NCI-H748 (cell line): ENCODE measurements at regions not wholly inside any gene's neighbourhood (a gene's known extent, or its start where the extent isn't known, plus 50 kb on each side); places are given as distances from the start of the nearest gene placed in this dataset.
A peak's percentile ranks its signal among the peaks of the same experiment; 100 is the strongest.

Experiments
- DNase-seq: peaks from one replicate; lab custom pipeline; 2025; ENCODE audit not compliant: unreplicated experiment; lab: John Stamatoyannopoulos, UW

DNA sequence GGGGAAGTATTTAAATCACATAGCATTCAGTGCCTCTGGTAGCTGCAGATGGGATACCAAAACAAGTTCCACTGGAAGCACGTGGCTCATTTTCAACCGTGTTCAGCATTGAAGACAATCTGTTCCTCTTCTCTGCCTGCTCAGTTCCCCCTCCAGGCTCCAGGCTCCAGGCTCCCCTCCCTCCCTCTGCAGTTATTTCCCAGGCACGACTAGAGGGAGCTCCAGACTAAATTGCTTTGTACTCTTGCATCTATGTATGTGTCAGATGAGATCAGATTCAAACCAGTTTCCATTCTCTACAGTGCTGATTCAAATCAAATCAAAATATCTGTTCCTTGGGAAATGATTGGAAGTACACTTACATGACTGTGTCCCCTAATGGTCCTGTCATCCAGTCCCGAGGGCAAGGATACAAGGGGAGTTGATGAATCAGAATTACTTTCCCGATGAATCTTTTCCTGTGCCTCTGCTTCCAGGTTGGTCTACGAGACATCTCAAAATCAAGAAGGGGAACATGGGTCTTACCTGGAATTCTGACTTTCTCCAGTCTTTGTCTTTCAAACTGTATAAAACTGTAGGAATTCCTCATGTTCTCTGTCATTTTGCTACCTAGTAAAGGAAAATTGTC is 600.5 kb downstream of the EDEM1 start:
- peak; percentile 23 for DNase-seq

DNA sequence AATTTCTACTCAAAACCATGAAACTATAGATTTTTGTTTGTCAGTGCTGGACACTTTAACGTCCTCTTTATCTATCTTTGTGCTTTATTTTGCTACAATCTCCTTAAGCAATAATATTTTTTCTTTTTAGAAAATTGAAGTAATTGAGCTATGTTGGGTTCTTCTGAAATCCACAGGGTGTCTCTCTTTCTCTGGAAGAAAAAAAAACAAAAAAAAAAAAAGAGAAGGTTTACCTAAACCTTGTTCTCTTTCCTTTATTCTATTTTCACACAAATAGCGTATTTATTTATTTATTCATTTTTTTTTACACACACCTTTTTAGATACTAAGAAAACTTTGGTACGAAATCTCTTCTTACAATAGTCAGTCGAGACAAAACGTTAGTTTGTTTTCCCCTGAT is 601.0 kb downstream of the EDEM1 start:
- no peak for DNase-seq

DNA sequence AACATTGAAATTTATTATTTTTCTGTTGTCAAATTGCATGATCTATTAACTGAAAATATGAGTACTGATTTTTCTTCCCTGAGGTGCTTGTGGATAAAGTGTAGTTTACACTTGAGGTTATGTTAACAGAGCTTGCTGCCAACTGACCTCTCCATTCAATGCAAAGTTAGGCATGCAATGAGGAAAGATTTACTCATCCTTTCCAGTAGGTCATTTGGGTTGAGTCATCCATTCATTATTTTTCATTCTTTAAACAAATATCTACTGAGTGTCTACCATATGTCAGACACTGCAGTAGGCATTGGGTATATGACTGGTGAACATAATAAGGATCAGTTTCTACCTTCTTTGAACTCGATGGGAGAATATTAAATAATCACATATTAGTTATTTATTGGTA is 604.1 kb downstream of the EDEM1 start:
- DNase-seq, result no peak

DNA sequence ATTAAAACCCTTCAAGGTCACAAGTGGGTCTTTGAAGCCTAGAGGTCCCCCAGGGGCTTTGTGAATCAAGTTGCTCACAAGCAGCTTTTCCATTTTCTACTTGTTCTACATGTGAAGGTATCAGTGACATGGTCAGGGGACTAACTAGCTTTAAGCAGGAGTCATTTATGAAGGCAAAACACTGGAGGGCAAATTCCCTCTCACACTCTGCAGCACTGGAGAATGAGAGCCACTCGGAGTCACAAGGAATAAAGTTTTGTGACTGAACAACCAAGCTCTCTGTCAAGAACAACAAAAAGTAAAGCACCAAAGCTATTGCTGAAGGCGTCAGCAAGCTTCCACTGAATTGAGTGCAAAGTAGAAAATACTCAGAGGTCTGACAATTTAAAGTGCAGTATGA is 609.0 kb downstream of the EDEM1 start:
- no peak for DNase-seq

DNA sequence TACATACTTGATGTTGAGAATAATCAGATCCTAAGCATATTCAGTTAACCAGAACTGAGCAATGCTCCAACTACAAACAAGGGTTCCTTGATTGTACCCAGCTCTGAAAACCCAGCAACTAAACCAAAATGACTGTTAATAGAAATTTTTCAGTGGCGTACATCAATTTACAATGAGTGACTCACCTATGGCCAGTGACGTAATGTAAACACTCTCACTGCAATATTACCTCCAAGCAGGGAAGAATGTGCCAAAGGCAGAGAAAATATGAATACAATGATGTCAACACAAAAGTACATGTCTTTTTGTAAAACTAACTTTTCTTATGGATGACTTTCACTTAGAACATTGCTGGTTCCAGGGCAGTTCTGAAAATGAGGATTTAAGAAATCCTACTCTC is 611.3 kb downstream of the EDEM1 start:
- no peak for DNase-seq

DNA sequence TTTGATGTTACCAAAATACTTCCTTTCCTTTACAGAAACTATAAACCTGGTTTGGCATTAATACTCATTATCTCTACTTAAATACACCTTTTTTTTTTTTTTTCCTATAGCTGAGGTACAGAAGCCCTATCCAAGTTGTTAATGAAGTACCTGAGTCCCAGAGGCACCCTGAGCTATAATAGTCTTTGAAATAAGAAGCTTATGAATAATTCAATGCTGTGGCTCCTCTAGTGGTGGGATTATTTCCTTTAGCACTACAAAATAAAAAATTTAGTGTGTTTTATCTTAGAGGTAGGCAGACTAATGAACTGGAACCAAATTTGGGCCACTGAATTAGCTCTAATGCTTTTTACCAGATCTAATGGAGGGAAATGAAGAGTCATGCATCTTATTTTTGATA is 611.9 kb downstream of the EDEM1 start:
- no peak for DNase-seq

DNA sequence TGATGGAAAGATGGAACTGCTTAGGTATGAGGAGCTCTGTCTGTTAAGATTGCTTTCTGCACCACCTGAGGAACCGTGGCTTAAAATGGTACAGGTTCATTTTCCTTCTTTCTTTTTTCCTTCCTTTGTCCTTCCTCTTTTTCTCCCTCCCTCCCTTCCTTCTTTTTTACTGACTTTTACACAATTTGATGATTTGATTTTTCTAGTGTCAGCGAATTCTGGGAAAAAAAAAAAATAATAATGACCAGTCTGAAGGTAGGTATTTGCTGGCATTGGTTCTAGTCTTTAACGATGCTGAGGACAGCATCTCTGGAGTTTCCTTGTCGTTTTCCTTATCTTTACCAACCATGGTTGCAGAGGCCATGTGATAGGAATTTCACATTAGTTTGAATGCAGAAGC is 613.5 kb downstream of the EDEM1 start:
- no peak for DNase-seq

DNA sequence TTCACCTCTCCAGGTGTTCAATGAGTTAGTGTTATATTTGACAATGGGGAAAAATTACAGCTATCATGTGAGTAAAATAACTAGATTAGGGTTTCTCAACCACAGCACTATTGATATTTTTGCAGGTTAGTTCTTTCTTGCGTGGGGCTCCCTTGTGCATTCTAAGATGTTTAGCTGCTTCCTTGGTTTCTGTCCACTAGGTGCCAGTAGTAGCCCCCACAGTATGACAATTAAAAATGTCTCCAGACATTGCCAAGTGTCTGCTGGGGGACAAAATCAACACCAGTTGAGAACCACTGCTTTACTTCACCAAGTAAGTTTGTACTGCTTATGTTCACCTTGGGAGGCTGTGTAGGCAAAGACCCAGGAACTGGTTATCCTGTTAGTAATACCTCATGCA is 618.7 kb downstream of the EDEM1 start:
- peak; percentile 24 for DNase-seq

DNA sequence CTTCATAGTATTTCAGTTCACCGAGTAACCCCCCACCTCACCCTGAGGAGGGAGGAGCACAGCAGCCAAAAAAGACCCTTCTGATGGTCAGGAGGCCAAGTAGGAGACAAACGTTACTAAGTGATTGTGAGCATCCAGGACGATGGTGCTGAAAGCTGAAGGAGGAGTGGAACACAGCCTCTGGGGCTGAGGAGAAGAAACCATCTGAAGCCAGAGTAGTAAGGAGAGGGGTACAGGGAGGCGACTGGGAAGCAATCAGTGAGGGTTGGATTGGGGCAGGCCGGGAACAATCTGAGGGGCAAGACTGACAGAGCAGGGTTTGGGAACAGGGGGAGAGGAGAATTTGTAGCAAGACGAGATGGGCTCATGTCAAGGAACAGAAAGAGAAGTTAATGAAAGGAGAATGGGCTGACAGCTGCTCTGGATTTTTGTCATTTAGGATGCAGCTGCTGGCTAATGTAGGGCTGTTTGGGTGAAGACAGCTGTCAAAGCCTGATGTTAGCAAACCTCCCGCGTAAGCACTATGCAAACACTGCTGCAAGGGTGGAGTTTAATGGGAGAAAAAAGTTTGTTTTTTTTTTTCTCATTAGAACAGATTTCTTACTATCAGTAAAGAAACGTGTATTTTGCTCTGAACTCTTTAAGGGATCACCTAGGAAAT is 622.2 kb downstream of the EDEM1 start:
- DNase-seq, result peak; percentile 66

DNA sequence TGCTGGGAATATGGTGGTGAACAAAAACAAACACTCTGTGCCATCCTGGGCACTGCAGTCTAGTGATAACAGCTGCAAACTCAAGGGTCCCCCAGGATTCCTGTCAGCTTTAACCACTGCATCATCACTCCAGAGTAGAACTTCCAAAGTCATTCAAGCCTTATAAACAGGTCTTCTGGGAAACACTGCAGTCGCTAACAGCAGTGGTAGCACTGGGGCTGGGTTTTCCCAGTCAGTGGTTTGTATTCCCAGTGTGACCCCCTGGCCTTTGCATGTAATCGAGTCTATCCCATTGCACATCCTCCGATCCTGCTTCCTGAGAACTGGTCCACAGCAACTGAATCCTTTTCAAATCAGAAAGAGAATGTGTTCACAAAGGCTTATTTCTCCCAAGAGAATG is 623.5 kb downstream of the EDEM1 start:
- DNase-seq, result no peak

DNA sequence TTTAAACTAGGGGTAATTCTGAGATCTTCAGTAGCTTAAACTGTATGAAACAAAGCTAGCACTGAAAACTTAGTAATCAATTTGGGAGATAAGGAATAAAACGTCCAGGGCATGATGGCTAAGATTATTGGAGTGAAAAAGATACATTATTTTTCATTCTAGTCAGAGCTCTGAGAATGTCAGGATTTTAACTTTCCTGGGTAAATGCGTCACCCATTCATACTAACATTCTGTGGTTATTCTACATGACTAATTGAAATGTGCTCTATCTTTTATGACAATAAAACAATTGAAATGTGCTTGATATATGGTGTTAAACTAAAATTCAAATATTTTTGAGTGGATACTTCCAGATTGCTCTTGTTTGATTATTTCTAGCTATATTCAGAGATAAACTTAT is 626.0 kb downstream of the EDEM1 start:
- DNase-seq, result no peak

DNA sequence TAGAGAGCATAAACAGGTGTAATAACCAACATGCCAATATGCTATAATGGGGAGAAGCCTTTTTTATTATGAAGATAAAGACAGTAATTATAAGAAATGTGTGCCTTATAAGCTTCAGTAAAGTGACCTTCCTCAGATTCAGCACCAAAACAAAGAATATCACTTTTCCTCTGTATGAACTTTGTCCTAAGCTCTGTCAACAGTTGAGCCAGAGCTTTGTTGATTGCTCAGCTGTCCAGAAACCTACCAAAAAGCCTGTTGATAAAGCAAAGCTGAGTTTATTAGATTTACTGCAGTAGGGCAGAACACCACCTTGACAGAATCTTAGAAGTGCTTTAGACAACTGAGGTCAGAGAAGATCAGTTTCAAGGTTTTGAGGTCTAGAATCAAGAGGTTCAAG is 635.3 kb downstream of the EDEM1 start:
- DNase-seq, result no peak

DNA sequence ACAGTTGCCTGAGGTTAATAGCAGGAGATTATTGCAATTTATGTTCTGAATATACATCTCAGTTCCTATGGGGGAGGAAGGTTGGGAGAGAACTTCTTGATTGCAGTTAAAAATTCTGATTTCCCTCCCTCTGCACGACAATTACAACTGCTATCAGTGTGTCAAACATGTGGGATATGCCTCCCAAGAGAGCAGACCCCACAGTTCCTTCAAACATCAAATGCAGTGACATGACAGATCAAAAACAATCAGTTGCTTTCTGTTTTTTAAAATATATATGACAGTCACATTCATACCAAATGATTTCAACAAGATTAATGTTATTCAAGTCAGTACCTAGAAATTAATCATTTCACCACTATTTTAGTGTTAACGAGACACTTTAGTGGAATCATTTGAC is 639.0 kb downstream of the EDEM1 start:
- no peak for DNase-seq

DNA sequence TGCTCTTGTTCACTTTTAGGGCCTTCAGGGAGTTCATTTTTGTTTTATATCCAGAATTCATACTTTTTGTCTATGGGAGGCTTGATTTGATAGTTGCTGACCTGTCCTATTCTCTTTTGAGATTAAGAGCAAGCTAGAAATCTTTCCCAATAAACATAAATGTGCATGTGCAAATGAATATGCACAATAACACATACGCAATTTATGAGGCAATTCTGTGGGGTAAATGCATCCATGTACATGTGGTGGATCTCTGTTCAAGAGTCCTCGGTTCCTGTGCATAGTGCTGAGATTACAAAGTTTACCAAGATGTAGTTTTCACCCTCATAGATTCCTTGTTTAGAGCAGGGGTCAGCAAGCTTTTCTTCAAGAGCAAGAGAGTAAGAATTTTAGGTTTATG is 640.7 kb downstream of the EDEM1 start:
- no peak for DNase-seq

DNA sequence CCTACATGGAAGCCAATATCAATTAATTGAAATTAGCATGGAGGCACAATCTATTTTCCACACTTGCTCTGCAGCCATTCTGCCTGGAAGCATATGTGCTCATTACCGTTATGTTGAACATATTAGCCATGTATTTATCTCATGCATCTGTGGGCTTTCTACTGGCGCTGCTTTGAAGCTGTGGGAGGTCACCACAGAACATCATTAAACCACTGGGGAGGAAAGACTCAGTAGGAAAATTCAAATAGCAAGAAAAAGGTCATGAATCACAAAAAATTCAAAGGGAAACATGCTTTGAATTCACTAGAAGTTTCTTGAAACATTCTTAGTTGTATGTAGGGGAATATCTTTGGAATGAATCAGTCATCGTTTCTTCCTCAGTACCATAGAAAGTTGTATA is 652.5 kb downstream of the EDEM1 start:
- no peak for DNase-seq

DNA sequence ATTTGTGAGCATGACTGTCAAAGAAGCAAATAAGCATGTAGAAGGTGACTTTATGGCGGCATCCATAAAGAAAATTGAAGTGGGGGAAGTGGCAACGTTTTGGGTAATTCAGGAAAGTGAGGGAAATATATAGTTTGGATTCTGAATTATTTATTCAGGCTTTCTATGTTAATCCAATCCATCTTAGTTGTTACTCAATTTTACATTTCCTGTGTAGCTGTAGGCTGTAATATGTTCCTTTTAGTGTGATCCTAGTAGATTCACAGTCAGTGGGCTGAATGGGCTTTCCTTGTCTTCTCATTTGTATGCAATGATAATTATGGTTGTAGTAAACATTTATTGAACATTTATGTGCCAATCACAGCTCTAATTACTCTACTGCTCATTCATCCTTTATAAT is 654.1 kb downstream of the EDEM1 start:
- DNase-seq, result peak; percentile 9

DNA sequence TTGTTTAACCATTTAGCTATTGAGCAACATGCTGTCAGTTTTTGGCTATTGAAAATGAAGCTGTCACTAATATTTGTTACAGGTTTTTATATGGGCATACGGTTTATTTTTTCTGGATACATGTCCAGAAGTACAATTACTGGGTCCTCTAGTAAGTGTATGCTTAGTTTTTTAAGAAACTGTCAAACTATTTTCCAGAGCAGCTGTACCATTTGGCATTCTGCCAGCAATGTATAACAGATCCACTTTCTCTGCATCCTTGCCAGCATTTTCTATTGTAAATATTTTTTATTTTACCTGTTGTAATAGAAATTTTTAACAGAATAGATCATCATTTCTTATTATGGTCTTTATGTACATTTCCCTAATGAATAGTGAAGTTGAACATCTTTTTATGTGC is 658.8 kb downstream of the EDEM1 start:
- DNase-seq, result peak; percentile 8

DNA sequence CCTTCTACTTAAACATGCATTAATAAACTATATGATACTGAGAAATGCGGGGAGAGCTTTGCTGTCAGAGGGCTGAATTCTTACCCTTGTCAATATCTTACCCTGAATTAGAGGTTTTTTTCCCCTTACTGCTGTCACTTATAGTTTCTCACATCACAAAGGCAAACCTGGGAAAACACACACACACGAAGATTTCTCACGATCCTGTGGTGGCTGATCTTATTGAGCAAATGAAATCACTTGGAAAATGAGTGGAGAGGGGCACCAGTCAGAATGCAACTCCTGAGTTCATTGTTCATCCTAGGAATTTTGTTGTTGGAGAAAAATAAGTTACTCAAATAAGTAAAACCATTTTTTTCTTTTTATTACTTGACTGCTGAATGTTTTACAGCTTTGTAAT is 673.6 kb downstream of the EDEM1 start:
- no peak for DNase-seq

DNA sequence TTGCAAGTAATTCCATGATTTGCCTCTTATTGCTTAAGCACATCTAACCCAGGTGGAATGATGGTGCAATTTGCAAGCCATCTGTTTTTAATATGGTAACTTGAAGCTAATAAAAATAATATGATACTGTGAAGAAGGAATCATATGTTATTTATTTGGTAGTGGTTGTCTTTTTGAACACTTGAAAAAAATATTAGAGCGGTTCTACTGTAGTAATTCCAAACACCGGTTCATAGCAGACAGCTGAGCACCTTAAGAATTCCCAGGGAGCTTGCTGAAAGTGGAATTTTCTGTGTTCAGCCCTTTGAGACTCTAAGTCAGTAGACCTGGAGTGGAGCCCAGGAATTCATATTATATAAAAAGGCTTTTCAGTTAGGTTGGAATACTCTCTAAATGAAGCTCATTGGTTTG is 687.4 kb downstream of the EDEM1 start:
- DNase-seq, result no peak

DNA sequence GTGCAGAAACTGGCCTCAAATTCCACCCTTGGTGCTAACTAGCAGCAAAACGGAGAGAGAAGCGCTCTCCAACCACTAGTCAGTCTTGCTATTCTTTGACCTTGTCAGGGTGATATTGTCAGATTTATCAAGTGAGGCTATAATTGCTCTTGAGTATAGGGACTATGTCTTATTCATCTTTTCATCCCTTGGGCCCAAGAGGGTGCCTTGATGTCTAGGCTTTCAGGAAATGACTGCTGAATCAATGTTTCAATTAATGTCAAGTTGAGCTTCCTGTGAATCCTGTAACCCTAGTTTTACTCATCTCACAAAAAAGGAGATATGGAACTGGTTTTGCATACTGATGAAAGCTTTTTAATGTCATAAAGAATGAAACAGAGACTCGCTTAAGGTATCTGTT is 701.3 kb downstream of the EDEM1 start:
- no peak for DNase-seq

DNA sequence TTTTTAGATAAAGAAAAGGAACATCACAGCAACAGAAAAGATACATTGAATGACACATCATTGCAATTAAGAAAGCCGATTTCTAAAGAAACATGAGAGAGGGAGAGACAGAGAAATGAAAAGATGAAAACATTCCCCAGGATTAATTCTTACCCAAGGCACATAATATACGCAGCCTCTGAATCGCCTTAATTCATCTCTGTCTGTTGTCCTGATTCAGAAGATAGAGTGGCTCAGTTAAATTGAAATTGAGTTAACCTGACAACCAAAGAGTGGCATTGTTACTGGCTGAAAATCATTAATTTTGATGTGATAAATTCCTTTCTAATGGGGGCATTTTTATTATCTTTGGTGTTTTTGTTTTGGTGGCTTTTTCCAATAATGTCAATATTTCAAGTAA is 701.9 kb downstream of the EDEM1 start:
- DNase-seq, result no peak

DNA sequence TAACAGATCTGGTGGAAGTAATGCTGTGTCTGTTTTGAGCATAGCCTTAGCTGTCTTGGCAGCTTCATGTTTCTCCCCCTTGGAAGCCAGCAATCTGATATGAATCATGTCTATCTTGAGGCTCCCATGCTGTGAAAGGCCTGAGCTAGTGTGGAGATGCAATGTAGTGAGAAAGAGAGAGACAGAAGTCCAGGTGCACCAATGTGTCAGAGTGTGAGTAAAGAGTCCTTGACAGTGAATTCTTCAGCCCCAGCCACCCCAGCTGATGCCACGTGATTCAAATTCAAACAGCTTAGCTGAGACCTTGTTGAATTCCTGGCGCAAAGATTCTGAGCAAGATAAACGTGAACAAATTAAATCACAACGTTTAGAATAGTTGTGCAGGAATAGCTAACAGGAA is 704.2 kb downstream of the EDEM1 start:
- no peak for DNase-seq

DNA sequence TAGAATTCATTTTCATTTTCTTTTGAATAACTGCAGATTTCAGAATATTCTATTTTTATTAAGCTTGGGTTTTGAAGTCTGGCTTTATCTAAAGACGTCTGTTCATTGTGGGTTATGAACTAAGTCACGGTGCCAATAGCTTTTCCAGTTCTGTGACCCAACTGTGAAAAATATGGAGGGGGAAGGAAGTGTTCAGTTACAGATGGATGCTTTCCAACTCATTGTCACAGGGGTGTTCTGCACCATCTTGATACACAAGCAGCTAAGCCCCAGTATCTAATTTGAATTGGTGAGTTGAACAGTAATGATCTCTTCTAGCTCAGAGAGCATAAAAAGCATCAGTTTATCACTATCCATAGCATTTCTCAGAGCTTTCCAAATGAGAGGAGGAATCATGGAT is 710.6 kb downstream of the EDEM1 start:
- DNase-seq, result no peak
